ENCODE measurements at regions not wholly inside any gene's neighbourhood (a gene's known extent, or its start where the extent isn't known, plus 50 kb on each side); places are given as distances from the start of the nearest gene placed in this dataset.
"Not testable (repeated sequence)": the region's sequence is repeated elsewhere in the genome, so short reads cannot be mapped to it uniquely, and the experiment has no call there.

DNA sequence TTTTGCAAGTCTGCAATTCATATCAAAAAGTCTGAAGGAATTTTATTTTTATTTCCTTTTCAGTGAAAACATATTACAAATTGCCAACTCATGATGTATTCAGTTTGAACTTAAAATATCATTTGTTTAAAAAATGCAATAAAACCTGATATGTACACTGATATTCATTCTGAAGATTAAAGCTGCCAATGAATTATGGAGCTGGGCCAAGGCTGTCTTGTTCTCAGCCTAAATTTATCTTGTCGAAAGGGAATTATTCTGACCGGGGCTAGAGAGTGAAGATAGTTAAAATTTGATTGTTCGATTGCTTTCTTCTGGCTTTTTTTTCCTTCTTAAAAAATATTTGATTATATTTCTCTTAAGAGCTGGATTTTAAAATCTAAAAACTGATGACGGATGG is 54.0 kb upstream of the RBFOX1 start:
- DNase-seq (ENCODE audit: extremely low spot score, insufficient read length, low read depth) = no peak
- FAIRE-seq = no peak

DNA sequence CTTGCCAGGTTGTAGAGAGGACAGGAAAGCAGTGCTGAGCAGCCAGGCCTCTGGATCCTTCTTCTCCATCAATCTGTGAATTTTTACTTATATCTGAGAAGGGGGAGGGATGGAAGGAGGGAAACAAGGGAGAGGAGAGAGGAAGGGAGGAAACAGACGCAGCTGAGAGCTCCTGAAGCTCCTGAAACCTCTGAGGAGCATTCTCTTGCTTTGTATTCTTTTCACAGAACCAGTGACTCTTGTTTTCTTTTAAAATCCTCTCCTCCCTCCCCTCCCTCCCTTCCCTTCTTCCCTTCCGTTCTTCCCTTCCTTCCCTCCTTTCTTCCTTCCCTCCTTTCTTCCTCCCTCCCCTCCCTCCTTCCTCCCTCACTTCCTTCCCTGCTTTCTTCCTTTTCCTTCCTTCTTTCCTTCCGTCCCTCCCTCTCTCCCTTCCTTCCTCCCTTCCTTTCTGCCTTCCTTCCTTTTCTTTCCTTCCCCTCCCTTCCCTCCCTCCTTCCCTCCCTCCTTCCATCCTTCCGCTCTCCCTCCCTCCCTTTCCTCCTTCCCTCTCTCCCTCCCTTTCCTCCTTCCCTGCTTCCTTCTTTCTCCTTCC is 60.0 kb upstream of the RBFOX1 start:
- FAIRE-seq = no peak
- DNase-seq (ENCODE audit: extremely low spot score, insufficient read length, low read depth) = no peak

DNA sequence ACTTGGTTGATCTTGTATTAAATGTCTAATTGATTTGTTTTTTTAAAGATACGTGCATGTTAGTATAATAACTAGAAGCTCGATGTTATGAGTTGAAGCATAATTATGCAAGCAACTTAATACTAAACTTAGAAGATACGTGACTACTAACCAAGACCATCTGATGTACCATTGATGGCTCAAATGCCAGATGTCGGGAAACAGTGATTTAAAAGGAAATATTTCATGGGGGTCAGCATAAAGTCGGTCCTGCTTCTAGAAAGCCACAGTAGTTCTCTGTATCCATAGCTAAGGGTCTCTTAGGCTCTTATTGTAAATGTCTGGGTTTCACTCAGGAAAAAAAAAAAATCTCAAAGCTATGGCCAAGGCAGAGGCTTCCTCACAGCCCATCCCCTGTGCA is 61.2 kb upstream of the RBFOX1 start:
- DNase-seq (ENCODE audit: extremely low spot score, insufficient read length, low read depth) (no peak), FAIRE-seq (no peak)

DNA sequence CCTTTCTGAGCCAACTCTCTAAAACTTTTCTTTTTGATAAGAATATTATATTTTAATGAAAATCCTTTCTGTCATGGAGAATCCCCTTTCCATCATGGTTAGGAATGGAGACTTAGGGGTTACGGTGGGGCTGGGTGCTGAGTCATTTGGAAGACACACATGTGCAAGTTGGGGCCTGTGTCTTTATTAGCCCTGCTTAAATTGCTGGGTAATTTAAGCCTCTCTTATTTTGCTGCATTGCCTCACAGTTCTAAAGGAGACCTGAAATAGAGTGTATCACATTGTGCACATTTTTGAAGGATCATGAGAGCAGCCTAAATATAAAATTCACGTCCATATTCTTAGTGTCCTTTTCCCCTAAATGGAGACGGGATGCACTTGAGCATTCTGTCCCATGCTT is 61.8 kb upstream of the RBFOX1 start:
- FAIRE-seq (no peak), DNase-seq (ENCODE audit: extremely low spot score, insufficient read length, low read depth) (no peak)

DNA sequence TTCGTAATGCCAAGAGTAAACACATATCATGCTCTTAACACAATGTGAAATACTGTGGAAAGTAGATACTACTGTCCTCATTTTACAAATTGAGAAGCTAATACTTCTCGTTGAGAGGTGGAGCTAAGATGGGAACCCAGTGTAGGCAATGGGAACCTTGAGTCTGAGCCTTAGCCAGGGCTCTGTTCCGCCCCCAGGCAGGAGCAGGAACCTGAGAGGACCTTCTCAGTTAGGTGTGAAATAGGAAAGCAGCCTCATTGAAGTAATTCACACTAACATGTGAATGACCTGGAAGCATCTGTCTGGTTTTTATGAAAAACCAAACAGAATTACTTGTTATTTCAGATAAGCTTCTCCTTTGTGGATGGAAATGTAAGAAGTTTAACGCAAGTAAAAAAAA is 62.6 kb upstream of the RBFOX1 start:
- no peak for DNase-seq (ENCODE audit: extremely low spot score, insufficient read length, low read depth)
- no peak for FAIRE-seq

DNA sequence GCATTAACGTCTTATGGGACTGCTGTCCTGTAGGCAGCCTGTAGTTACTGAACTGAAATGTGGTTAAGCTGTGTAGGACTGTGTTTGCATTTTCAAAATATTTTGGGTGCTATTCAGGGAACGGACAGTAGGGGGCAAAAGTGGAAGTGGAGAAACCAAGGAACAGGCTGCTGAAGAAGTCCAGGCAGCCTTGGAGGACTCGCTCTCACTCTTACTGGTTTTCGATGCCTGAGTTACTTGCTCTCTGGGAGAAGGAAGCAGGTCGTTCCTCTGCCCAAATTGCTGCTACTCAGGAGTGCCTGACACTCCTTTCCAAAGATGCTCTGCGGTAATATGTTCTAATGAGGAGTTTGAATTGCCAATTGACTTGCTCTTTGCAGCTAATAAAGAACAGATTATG is 64.5 kb upstream of the RBFOX1 start:
- DNase-seq (ENCODE audit: extremely low spot score, insufficient read length, low read depth) = no peak
- FAIRE-seq = no peak

DNA sequence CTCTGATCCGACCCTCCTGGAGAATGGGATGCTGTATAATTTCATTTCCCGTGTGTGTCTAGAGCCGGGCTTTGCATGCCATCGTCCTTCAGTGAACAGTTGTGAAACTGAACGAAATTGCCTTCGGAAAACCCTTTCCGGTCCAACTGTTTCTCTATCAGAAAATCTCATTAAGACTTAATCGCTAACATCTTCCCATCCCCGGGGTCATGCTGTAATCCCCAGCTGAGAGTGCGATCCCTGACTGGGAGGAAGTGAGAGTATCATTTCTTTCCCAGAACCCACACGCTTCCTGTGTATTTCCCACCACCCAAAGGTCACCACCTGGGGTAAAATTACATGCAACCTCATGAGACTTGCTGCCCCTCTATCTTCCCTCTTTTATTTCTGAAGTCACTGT is 75.6 kb upstream of the RBFOX1 start:
- FAIRE-seq (no peak), DNase-seq (ENCODE audit: extremely low spot score, insufficient read length, low read depth) (no peak)

DNA sequence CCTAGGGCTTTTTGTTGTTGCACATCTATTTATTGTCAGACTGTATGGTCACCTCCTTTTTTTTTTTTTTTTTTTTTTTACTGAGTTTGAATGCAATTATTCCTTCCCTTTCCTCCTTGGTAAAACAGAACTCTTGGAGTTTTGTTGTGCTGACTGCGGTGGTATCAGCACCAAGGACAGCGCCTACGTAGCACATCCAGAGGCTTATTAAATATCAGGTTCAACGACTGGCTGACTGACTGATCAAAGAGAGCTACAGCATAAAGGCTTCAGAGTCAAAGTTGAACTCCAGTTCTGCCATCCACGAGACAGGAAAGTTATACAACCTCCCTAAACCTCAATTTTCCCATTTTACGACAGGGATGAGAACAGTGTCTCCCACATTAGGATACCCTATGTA is 86.1 kb upstream of the RBFOX1 start:
- DNase-seq (ENCODE audit: extremely low spot score, insufficient read length, low read depth) = no peak
- no peak for FAIRE-seq

DNA sequence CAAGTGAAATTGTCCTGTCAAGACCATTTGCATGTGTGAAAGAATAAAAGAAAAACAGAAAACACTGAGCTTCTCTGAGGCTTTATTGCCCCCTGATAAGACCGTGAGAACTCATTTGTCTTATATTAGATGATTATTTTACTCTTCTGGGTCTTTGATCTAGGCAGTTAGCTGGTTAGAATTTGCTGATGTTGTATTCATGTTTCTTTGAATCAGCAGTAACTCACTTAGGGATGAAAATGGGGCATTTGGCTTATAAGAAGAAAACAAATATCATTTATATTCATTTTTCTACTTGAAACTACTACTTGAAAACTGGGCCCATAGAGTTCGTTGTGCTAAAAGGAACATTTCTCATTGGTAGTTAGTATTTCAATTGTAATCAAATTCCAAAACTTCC is 93.1 kb upstream of the RBFOX1 start:
- FAIRE-seq = no peak

DNA sequence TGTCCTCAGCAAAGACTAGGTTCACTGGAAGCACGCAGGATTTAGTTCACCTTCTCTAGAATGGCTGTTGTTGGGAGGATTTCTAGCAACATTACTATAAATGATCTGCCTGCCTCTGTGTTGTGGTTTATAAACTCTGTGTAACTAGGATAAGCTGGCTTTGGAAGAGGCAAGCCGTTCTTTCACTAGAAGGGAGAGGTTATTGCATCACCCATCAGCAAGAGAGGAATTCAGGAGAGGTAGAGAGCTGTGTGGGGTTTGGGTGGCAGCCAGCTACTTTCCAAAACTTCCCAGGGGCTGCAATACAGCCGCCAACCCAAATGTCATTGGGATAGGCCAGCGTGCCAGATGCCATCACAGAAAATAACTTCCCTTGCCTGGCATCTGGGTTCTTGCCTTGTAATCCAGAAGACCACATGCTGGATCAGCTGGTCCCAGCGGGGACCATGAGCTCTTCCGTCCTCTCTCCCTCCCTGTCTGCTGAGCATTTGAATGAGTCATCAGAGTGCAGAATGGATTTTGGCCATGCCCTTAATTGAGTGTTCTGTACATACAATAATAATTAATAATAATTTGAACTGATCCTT is 95.7 kb upstream of the RBFOX1 start:
- no peak for FAIRE-seq
- DNase-seq (ENCODE audit: extremely low spot score, insufficient read length, low read depth) = no peak

More for the DNA sequence above, 93.1 kb upstream of the RBFOX1 start:
- DNase-seq (ENCODE audit: extremely low spot score, insufficient read length, low read depth) = no peak

DNA sequence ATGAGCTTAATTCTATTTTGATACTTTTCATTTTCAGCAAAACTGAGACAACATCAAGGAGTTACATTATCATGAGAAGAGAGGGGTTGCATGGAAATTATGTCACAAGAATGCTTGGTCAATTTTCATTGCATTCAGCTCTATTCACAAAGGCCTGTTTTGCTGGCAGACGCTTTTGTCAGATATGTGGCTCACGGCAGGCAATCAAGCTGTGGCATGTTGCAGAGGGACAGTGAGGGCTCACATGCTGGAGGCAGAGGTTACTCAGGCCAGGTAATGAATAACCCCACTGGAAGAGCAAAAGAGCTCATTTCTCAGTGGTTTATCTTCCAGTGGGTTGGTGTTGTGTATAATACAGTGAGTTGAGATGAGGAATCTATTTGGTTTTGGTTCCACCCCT is 98.7 kb upstream of the RBFOX1 start:
- DNase-seq (ENCODE audit: extremely low spot score, insufficient read length, low read depth) (no peak), FAIRE-seq (no peak)

DNA sequence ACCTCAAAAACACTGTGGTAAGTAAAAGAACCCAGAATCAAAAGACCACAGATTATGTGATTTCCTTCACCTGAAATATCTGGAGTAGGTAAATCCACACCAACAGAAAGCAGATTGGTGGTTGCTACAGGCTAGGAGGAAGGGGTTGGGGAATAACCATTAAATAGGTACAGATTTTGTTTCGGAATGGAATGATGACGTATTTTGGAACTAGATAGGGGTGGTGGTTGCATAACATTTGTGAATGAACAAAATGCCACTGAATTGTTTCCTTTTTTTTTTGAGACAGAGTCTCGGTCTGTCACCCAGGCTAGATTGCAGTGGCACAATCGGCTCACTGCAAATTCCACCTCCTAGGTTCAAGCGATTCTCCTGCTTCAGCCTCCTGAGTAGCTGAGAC is 100.9 kb upstream of the RBFOX1 start:
- no peak for DNase-seq (ENCODE audit: extremely low spot score, insufficient read length, low read depth)
- no peak for FAIRE-seq

DNA sequence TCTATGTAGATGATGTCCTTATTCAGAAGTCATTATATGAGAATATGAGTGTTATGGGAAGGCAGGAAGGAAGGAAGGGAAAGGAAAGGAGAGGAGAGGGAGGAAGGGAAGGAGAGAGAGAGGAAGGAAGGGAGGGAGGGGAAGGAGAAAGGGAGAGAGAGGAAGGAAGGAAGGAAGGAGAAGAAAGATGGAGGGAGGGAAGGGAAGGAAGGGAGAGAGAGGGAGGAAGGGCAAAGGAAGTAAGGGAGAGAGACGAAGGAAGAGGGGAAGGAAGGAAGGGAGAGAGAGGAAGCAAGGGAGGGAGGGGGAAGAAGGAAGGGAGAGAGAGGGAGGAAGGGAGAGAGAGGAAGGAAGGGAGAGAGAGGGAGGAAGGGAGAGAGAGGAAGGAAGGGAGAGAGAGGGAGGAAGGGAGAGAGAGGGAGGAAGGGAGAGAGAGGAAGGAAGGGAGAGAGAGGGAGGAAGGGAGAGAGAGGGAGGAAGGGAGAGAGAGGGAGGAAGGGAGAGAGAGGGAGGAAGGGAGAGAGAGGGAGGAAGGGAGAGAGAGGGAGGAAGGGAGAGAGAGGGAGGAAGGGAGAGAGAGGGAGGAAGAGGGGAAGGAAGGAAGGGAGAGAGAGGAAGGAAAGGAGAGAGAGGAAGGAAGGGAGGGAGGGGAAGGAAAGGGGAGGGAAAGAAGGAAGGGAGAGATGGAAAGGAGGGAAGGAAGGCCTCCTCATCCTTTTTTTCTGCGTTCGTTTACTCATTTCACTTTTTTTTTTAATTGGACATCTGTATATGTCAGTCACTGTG is 103.0 kb upstream of the RBFOX1 start:
- not testable (repeated sequence) for DNase-seq (ENCODE audit: extremely low spot score, insufficient read length, low read depth); FAIRE-seq

DNA sequence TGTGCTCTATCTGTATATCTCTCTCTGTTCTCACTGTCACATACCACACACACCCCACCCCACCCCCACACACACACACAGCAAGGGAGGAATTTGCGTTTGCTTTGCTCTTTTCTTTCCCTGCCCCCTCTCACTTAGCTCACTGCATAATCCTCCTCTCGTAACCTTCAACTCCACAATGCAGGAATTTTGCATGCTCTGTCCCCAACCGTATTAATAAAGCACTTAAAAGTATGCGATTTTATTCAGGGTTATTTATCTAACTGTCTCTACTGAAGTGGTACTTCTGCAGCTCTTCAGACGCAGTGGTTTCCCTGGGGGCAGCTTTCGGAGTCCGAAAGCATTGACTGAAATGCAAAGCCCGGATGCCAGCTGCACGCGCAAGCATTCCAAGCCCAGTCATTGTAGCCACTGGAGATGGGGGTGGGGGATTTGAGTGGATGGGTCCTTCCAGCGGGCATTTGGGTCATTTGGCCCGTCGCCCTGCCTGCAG is 105.4 kb upstream of the RBFOX1 start:
- FAIRE-seq = no peak
- no peak for DNase-seq (ENCODE audit: extremely low spot score, insufficient read length, low read depth)

DNA sequence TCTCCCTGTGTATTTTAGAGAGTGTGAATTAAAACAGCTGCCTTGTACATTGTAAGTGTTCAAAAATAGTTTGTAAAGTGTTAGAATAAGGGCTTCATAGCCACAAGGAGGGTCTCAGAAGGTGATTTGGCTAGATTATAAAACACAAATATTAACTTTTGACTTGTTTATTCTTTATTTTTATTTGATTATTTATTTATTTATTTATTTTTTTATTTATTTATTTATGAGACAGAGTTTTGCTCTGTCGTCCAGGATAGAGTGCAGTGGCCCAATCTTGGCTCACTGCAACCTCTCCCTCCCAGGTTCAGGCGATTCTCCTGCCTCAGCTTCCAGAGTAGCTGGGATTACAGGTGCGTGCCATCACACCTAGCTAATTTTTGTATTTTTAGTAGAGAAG is 111.5 kb upstream of the RBFOX1 start:
- DNase-seq (ENCODE audit: extremely low spot score, insufficient read length, low read depth) (no peak), FAIRE-seq (no peak)

DNA sequence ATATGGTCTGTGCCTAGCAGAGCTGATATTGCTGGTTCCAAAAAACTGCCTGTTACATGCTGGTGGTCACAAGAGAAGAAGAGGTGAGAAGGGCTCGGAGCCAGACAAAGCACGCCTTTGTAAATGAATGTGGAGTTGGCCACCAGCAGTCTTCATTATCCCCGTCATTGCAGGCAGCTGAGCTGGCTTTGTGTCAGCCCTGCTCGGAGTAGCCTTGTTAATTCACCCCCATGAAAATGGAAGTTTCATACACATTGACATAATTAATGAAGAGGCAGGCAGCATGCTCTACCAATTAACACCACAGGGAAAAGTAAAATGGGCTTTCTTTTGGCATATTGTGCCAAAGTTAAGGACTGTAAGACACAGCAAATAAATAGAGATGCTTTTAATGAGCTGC is 113.7 kb upstream of the RBFOX1 start:
- DNase-seq (ENCODE audit: extremely low spot score, insufficient read length, low read depth) (no peak), FAIRE-seq (no peak)

DNA sequence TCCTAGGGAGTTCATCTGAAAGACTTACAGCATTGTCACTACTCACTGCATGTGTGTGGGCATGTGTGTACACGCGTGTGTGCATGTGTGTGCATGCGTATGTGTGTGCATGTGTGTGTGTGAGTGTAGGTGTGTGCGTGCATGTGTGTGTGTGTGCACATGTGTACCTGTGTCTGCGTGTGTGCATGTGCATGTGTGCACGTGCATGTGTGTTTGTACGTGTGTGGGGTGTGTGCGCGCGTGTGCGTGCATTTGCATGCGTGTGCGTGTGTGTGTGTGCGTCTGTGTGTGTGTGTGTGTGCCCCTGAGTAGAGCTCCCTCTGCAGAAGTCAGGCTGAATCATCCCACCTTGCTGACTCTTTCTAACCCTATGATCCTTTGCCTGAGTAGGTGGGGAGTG is 114.8 kb upstream of the RBFOX1 start:
- FAIRE-seq (no peak), DNase-seq (ENCODE audit: extremely low spot score, insufficient read length, low read depth) (no peak)

DNA sequence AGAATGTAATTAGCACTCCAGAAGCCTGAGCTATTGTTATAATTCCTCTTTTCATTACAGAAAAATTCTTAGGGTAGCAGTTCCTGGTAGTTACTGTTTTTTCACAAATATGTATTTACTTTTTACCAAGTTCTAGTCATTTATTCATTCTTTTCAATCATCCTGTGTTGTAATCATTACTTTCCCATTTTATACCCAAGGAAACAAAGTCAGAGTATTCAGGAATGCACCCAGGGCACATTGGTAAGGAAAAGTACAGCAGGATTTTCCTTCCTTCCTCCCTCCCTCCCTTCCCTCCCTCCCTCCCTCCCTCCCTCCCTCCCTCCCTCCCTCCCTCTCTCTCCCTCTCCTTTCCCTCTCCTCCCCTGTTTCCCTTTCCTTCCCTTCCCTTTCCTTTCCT is 115.9 kb upstream of the RBFOX1 start:
- DNase-seq (ENCODE audit: extremely low spot score, insufficient read length, low read depth) (no peak), FAIRE-seq (no peak)

DNA sequence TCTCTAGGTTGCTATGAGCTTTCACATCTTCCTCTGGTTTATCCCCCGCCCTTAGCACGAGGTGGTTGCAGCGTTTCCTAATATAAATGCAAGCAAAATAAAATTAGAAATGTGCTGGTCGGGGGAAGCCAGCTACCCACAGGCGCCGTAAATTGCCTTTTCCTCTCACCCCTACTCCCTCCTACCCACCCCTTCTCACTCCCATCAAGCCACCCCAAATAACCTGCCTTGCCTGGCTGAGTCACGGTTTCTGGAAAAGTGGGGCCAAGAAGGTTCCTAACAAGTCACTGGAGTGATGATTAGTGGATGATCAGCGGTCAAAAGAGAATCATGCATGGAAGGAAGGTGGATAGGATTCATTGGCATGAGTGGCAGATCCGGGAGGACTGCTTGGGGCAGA is 120.9 kb upstream of the RBFOX1 start:
- no peak for FAIRE-seq
- no peak for DNase-seq (ENCODE audit: extremely low spot score, insufficient read length, low read depth)

DNA sequence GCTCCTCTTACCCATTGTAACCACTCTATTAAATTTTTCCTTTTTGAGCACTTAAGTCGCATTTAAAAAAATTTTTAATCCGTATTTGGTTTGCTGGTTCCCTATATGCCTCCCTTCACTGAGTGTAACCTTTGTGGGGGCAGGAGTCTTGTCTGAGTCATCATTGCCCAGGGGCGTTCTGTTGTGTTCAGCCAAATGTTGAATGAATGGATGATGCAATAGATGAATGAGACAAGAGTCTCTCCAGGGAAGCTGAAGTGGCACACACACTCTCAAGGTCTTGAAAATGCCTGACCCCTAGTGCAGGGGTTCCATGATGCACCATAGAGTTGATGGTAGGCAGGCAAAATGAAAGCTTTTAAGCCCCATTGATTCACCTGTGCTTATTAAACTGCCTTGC is 123.0 kb upstream of the RBFOX1 start:
- FAIRE-seq (no peak), DNase-seq (ENCODE audit: extremely low spot score, insufficient read length, low read depth) (no peak)

DNA sequence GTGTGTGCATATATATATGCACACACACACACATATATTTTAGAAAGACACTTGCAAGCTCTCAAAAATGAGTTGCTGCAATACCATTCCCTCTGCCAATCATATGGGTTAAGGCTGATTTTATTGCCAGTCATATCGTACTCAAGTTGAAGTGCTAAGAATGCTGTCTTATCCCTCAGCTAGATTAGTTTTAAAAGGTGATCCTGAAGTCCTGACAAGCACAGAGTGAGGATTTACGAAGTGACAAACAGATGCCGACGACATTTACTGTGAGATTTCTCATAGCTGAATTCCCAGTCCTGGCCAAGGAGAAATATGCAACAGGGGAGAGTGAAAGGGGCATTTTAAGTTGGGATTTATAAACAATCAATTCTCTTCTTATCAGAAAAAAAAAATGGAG is 126.2 kb upstream of the RBFOX1 start:
- no peak for DNase-seq (ENCODE audit: extremely low spot score, insufficient read length, low read depth)
- no peak for FAIRE-seq

DNA sequence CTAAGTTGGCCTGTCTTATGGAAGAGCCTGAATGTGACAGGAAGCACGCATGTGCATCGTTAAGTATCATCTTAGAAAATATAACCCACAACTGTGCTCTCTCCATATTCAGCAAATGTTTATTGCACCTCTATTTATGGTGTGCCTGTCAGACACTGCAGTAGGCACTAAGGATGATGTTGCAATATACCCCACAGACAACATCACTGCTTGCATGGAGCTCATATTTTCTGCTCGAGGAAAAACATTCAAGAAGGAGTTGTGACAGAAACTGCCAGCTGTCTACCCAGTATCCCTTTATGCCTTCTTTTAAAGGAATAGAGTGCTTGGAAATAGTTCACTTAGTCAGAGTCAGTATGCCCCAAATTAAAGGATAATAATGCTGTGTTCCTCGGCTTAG is 132.3 kb upstream of the RBFOX1 start:
- DNase-seq (ENCODE audit: extremely low spot score, insufficient read length, low read depth) = no peak
- FAIRE-seq = no peak
